Panc1 (cell line): ENCODE measurements at regions not wholly inside any gene's neighbourhood (a gene's known extent, or its start where the extent isn't known, plus 50 kb on each side); places are given as distances from the start of the nearest gene placed in this dataset.

ENCODE experiments used
- ATAC-seq: fragments of 200-7000 bp; cut with Tn5 transposase; 2 replicates; pipeline ENCODE4 v1.9.1; 2020; ENCODE audit warnings: mild to moderate bottlenecking, moderate library complexity
- BruUV-seq: library from RNA; stranded (reverse); fragments of 400-500 nt; replicated peaks from 2 replicates; lab custom pipeline; 2021; lab: Mats Ljungman, UMichigan
- CTCF ChIA-PET: fragments of 300-600 bp; sonication (Branson Sonifier 250); formaldehyde crosslinking; loops from one replicate; lab custom pipeline; 2022; ENCODE audit warnings: antibody characterized with exemption; lab: Charles Lee
- POLR2A ChIA-PET: fragments of 300-600 bp; sonication (Branson Sonifier 250); formaldehyde crosslinking; loops from one replicate; lab custom pipeline; 2022; ENCODE audit warnings: antibody characterized with exemption; lab: Charles Lee
- DNase-seq: peaks from one replicate; pipeline ENCODE4 v3.0.0-alpha.2; 2010; ENCODE audit warnings: low read depth, low spot score
- H3K27ac ChIP-seq: 2 replicates; pipeline ENCODE4 v1.5.1; 2011; ENCODE audit warnings: mild to moderate bottlenecking, low read length, inconsistent platforms
- H3K27me3 ChIP-seq: fragments of 200-500 bp; sonication (Bioruptor generic); 2 replicates; pipeline ENCODE4 v1.6.0; 2014; ENCODE audit warnings: low read length, inconsistent platforms; ENCODE audit not compliant: control insufficient read depth, insufficient read depth
- H3K36me3 ChIP-seq: fragments of 200-500 bp; sonication (Bioruptor generic); 2 replicates; pipeline ENCODE4 v1.5.1; 2014; ENCODE audit warnings: inconsistent platforms, mild to moderate bottlenecking, low read length, moderate library complexity; ENCODE audit not compliant: control insufficient read depth, insufficient read depth
- H3K4me1 ChIP-seq: 2 replicates; pipeline ENCODE4 v1.5.1; 2011; ENCODE audit warnings: inconsistent platforms, mild to moderate bottlenecking, low read length, moderate library complexity; ENCODE audit not compliant: control insufficient read depth, insufficient read depth
- H3K4me3 ChIP-seq, 2 experiments: 2 replicates each; pipeline ENCODE4 v1.5.1; 2011 to 2012; ENCODE audit warnings: low read depth in 2 of 2, low read length in 2 of 2, mild to moderate bottlenecking in 2 of 2, inconsistent platforms in 1 of 2, moderate library complexity in 1 of 2
- H3K9me3 ChIP-seq: fragments of 200-500 bp; sonication (Bioruptor generic); 2 replicates; pipeline ENCODE4 v1.5.1; 2014; ENCODE audit warnings: low read depth, mild to moderate bottlenecking, inconsistent platforms, low read length, moderate library complexity; ENCODE audit not compliant: control insufficient read depth, insufficient read depth
- CTCF ChIP-seq: fragments of 450-650 bp; IDR thresholded peaks from 2 replicates; pipeline ENCODE4 v1.5.1; 2017; ENCODE audit warnings: mild to moderate bottlenecking
- POLR2AphosphoS5 ChIP-seq: IDR thresholded peaks from 2 replicates; pipeline ENCODE4 v1.6.1; 2012; ENCODE audit warnings: mild to moderate bottlenecking, low read depth, low read length, moderate library complexity
- REST ChIP-seq, 2 experiments: IDR thresholded peaks; 2 replicates each; pipeline ENCODE4 v1.6.1; 2011 to 2012; ENCODE audit warnings: low read depth in 2 of 2, control low read depth in 1 of 2, low read length in 1 of 2, mild to moderate bottlenecking in 1 of 2, moderate library complexity in 1 of 2; ENCODE audit not compliant: insufficient read depth in 1 of 2
- SIN3A ChIP-seq: IDR thresholded peaks from 2 replicates; pipeline ENCODE4 v1.6.1; 2012; ENCODE audit warnings: low read depth, mild to moderate bottlenecking, low read length, moderate library complexity, borderline replicate concordance; ENCODE audit not compliant: insufficient read depth
- in situ Hi-C: cut with HindIII; loops from 2 replicates; pipeline ENCODE4 v1.10.0; 2016; ENCODE audit warnings: low sequenced_read_pairs, low pct_unique_long_range_greater_than_20kb
- intact Hi-C: fragments of 100-400 bp; cut with micrococcal nuclease; formaldehyde crosslinking; loops from one replicate; pipeline ENCODE4 v1.10.0; 2022; ENCODE audit not compliant: unreplicated experiment

GRCh38 chr7:47207956-47208355, 374.0 kb downstream of the TNS3 start:
- in situ Hi-C loops (no loop called here), intact Hi-C loops (no loop called here)
- POLR2A ChIA-PET, result no interaction called here
- Histone ChIP-seq H3K4me1 (no peaks in the 10 kb centered on the region), H3K36me3 (no peaks in the 10 kb centered on the region), H3K27me3 (peaks cover 22% of the 10 kb centered on the region), H3K9me3 (no peaks in the 10 kb centered on the region), H3K4me3 (no peak overlapping the region), H3K27ac (no peak overlapping the region)
- no peak for ATAC-seq
- DNase-seq, result no peak
- BruUV-seq, result no TSS peak
- CTCF ChIA-PET, result interaction anchor here (0.6 kb wide), 1 partner anchor 892 kb away, joined by 3 read pairs; no protein-coding TSS in a partner anchor
- TF ChIP-seq POLR2AphosphoS5 (no peak), CTCF (no peak)

GRCh38 chr7:47204709-47205108, 377.2 kb downstream of the TNS3 start:
- no peak for ATAC-seq
- Histone ChIP-seq H3K9me3 (no peaks in the 10 kb centered on the region), H3K4me3 (no peak overlapping the region), H3K27ac (no peak overlapping the region), H3K27me3 (peaks cover 19% of the 10 kb centered on the region), H3K4me1 (no peaks in the 10 kb centered on the region), H3K36me3 (no peaks in the 10 kb centered on the region)
- DNase-seq, result no peak
- ChIA-PET CTCF (interaction anchor here (0.6 kb wide), 1 partner anchor 37 kb away, joined by 3 read pairs; no protein-coding TSS in a partner anchor), POLR2A (no interaction called here)
- in situ Hi-C loops (no loop called here), intact Hi-C loops (no loop called here)
- no TSS peak for BruUV-seq
- no peak for TF ChIP-seq CTCF
- no peak for TF ChIP-seq SIN3A
- TF ChIP-seq REST (IDR thresholded peaks at IDR 0.05; ENCODE audit: insufficient read depth in 1 of 2, low read depth in 2 of 2, low read length in 1 of 2), result no peak
